Kidney (tissue), 13 donors: ENCODE measurements at regions not wholly inside any gene's neighbourhood (a gene's known extent, or its start where the extent isn't known, plus 50 kb on each side); places are given as distances from the start of the nearest gene placed in this dataset.

Experiments used
- DNase-seq, 5 donors: peaks; one replicate each; pipeline ENCODE4 v3.0.0-alpha.2; 2013 to 2020
- FAIRE-seq: peaks from 2 replicates; lab custom pipeline; 2012; peaks lifted over from hg19 to GRCh38; lab: Jason Lieb, UNC
- H3K27ac ChIP-seq, 2 donors: one replicate each; pipeline ENCODE4 v1.7.0; 2013; ENCODE audit warnings: low read depth in 2 of 2, low read length in 2 of 2, inconsistent platforms in 1 of 2
- H3K27me3 ChIP-seq: one replicate; pipeline ENCODE4 v1.7.1; 2013; ENCODE audit warnings: low read length, inconsistent platforms; ENCODE audit not compliant: control insufficient read depth, insufficient read depth
- H3K36me3 ChIP-seq, 3 donors: one replicate each; pipeline versions ENCODE4 v1.7.0 to v1.7.1; 2013; ENCODE audit warnings: low read length in 3 of 3, control low read depth in 1 of 3, inconsistent platforms in 1 of 3; ENCODE audit not compliant: insufficient read depth in 3 of 3, control insufficient read depth in 2 of 3
- H3K4me1 ChIP-seq, 3 donors: one replicate each; pipeline versions ENCODE4 v1.7.0 to v1.7.1; 2013; ENCODE audit warnings: low read length in 3 of 3, inconsistent platforms in 1 of 3, low read depth in 1 of 3; ENCODE audit not compliant: control insufficient read depth in 2 of 3, insufficient read depth in 2 of 3
- H3K4me3 ChIP-seq, 3 donors: one replicate each; pipeline versions ENCODE4 v1.7.0 to v1.8.1; 2013; ENCODE audit warnings: low read length in 3 of 3, control low read depth in 1 of 3, inconsistent platforms in 1 of 3
- H3K9ac ChIP-seq, 3 donors: one replicate each; pipeline versions ENCODE4 v1.7.0 to v1.7.1; 2013; ENCODE audit warnings: low read length in 3 of 3, control low read depth in 1 of 3, inconsistent platforms in 1 of 3
- H3K9me3 ChIP-seq, 3 donors: one replicate each; pipeline versions ENCODE4 v1.7.0 to v1.7.1; 2013; ENCODE audit warnings: low read length in 3 of 3, control low read depth in 1 of 3, inconsistent platforms in 1 of 3; ENCODE audit not compliant: control insufficient read depth in 2 of 3, insufficient read depth in 1 of 3
- CTCF ChIP-seq: IDR thresholded peaks from 3 replicates; pipeline ENCODE4 v1.5.1; 2012; ENCODE audit warnings: mild to moderate bottlenecking, moderate library complexity, borderline replicate concordance; ENCODE audit not compliant: insufficient read depth; ENCODE audit errors: extremely low read depth
- intact Hi-C: fragments of 100-400 bp; cut with DNase I; formaldehyde crosslinking; loops from one replicate; pipeline ENCODE4 v1.11.1; 2022
- donor health status: control.
- donor health status: control.
- donor health status: control.
- donor health status: control.
- donor health status: control.
- donor health status: DM: yes; HTN: yes; CAD: no.
- donor health status: Normal renal cell carcinoma (clear cell type).

- Histone ChIP-seq H3K9ac (no peak overlapping the region), H3K9me3 (no peaks in the 10 kb centered on the region), H3K27ac (no peak overlapping the region), H3K36me3 (no peaks in the 10 kb centered on the region), H3K4me1 (no peaks in the 10 kb centered on the region), H3K4me3 (no peak overlapping the region), H3K27me3 (no peaks in the 10 kb centered on the region)
- TF ChIP-seq CTCF = no peak
- DNase-seq (no peak), FAIRE-seq (no peak)
- intact Hi-C loops = no loop called here
Measured at GRCh38 chr2:223669453-223670225, 67.5 kb upstream of the SCG2 start.

GRCh38 chr2:223668302-223668998 is 66.3 kb upstream of the SCG2 start:
- no peaks in the 10 kb centered on the region for H3K27me3 ChIP-seq
- H3K27ac ChIP-seq = no peak overlapping the region
- intact Hi-C loops = no loop called here
- TF ChIP-seq CTCF = no peak
- no peaks in the 10 kb centered on the region for H3K4me1 ChIP-seq
- H3K9me3 ChIP-seq = no peaks in the 10 kb centered on the region
- no peak for DNase-seq
- no peak for FAIRE-seq
- no peak overlapping the region for H3K9ac ChIP-seq
- no peak overlapping the region for H3K4me3 ChIP-seq
- no peaks in the 10 kb centered on the region for H3K36me3 ChIP-seq

DNA sequence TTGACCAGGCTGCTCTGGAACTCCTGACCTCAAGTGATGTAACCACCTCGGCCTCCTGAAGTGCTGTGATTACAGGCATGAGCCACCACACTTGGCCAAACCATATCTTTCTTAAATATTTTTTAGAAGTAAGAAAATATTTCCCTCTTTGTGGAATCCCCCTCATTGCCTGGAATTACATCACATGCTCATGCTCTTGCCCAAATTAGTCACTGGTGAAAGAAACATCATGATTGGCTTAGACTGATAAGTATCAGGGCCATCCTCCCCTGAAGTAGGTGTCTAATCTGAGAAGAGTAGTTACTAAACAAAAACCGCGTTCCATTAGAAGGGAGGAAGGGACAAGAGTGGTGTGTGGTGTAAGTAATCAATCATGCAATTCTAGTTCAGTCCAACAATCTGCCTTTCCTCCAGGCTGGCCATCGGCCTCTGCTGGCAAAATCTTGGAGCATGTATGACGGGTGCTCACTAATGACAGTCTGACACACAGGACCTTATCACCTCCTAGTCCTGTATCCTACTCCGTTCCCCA is 52.3 kb upstream of the SCG2 start:
- Histone ChIP-seq H3K4me3 (no peak overlapping the region), H3K27ac (no peak overlapping the region), H3K27me3 (no peaks in the 10 kb centered on the region), H3K4me1 (no peaks in the 10 kb centered on the region), H3K9ac (no peak overlapping the region), H3K36me3 (no peaks in the 10 kb centered on the region), H3K9me3 (no peaks in the 10 kb centered on the region)
- no peak for FAIRE-seq
- intact Hi-C loops = no loop called here
- DNase-seq = no peak
- TF ChIP-seq CTCF = no peak
